OCI-LY3 (cell line): ENCODE measurements at regions not wholly inside any gene's neighbourhood (a gene's known extent, or its start where the extent isn't known, plus 50 kb on each side); places are given as distances from the start of the nearest gene placed in this dataset.

ENCODE experiments used
- EZH2phosphoT487 ChIP-seq: fragments of 200-600 bp; shearing (Covaris generic); IDR thresholded peaks from 2 replicates; pipeline ENCODE4 v1.6.1; 2018; ENCODE audit warnings: antibody characterized with exemption, mixed run types, low read depth
- TF ChIP-seq, protein P1 (sequence below): fragments of 200-600, 300-600 bp; sonication (generic); IDR thresholded peaks from 2 replicates; pipeline ENCODE4 v1.5.1; 2014; ENCODE audit warnings: antibody characterized with exemption, low read length, low read depth

DNA sequence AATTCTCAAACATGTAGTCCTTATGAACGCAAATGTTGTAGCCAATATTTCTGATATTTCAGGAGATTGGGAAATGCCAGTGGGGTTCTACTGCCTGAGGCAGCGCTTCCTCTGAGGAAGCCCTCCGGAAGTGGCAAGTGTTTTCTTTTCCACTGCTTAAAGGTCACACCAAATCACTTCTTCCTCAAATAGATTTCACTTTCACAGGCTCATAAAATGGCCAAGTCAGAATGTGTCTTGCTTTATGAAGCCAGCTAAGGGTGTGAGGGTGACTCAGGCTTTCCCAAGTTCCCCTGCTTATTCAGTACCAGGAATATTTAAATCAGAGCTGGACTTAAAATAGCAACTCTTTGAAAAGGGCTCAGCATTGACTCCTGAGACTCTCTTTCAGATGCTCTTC is 514.2 kb upstream of the DIPK2B start:
- TF ChIP-seq, protein P1, sequence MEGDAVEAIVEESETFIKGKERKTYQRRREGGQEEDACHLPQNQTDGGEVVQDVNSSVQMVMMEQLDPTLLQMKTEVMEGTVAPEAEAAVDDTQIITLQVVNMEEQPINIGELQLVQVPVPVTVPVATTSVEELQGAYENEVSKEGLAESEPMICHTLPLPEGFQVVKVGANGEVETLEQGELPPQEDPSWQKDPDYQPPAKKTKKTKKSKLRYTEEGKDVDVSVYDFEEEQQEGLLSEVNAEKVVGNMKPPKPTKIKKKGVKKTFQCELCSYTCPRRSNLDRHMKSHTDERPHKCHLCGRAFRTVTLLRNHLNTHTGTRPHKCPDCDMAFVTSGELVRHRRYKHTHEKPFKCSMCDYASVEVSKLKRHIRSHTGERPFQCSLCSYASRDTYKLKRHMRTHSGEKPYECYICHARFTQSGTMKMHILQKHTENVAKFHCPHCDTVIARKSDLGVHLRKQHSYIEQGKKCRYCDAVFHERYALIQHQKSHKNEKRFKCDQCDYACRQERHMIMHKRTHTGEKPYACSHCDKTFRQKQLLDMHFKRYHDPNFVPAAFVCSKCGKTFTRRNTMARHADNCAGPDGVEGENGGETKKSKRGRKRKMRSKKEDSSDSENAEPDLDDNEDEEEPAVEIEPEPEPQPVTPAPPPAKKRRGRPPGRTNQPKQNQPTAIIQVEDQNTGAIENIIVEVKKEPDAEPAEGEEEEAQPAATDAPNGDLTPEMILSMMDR: no peak
- TF ChIP-seq EZH2phosphoT487: no peak
